HG03460 (cell line): ENCODE measurements at regions not wholly inside any gene's neighbourhood (a gene's known extent, or its start where the extent isn't known, plus 50 kb on each side); places are given as distances from the start of the nearest gene placed in this dataset.
"Not testable (repeated sequence)": the region's sequence is repeated elsewhere in the genome, so short reads cannot be mapped to it uniquely, and the experiment has no call there.

Experiments
- ATAC-seq: cut with Tn5 transposase; IDR thresholded peaks from one replicate; pipeline ENCODE4 v1.9.1; 2021; ENCODE audit not compliant: unreplicated experiment

GRCh38 chr5:23103566-23103965 is 250.4 kb upstream of the CDH12 start:
- no peak for ATAC-seq

- not testable (repeated sequence) for ATAC-seq
These were observed 242.3 kb upstream of the CDH12 start for GRCh38 chr5:23095418-23095817.

- ATAC-seq = no peak
These were observed 236.1 kb upstream of the CDH12 start for GRCh38 chr5:23089286-23089685.

- ATAC-seq = peak; percentile 84
These were observed 231.7 kb upstream of the CDH12 start for GRCh38 chr5:23084815-23085214.

GRCh38 chr5:23072179-23072578 is 219.0 kb upstream of the CDH12 start:
- no peak for ATAC-seq

- no peak for ATAC-seq
These were observed 218.5 kb upstream of the CDH12 start for GRCh38 chr5:23071682-23072081.

GRCh38 chr5:23064710-23065109 is 211.6 kb upstream of the CDH12 start:
- no peak for ATAC-seq

- no peak for ATAC-seq
These were observed 200.7 kb upstream of the CDH12 start for GRCh38 chr5:23053846-23054245.

- no peak for ATAC-seq
These were observed 189.1 kb upstream of the CDH12 start for GRCh38 chr5:23042226-23042625.

- no peak for ATAC-seq
These were observed 182.5 kb upstream of the CDH12 start for GRCh38 chr5:23035555-23036090.

- no peak for ATAC-seq
These were observed 180.7 kb upstream of the CDH12 start for GRCh38 chr5:23033864-23034263.

GRCh38 chr5:23029290-23029689 is 176.1 kb upstream of the CDH12 start:
- no peak for ATAC-seq

GRCh38 chr5:23028445-23029021 is 175.4 kb upstream of the CDH12 start:
- ATAC-seq = no peak

- no peak for ATAC-seq
These were observed 174.7 kb upstream of the CDH12 start for GRCh38 chr5:23027830-23028229.

GRCh38 chr5:23027331-23027730 is 174.2 kb upstream of the CDH12 start:
- no peak for ATAC-seq

- ATAC-seq = no peak
These were observed 173.4 kb upstream of the CDH12 start for GRCh38 chr5:23026252-23027170.

- no peak for ATAC-seq
These were observed 172.6 kb upstream of the CDH12 start for GRCh38 chr5:23025629-23026233.

- no peak for ATAC-seq
These were observed 171.3 kb upstream of the CDH12 start for GRCh38 chr5:23024470-23024869.

GRCh38 chr5:23014825-23015224 is 161.7 kb upstream of the CDH12 start:
- ATAC-seq = no peak

GRCh38 chr5:23014266-23014665 is 161.1 kb upstream of the CDH12 start:
- no peak for ATAC-seq

- ATAC-seq = no peak
These were observed 160.4 kb upstream of the CDH12 start for GRCh38 chr5:23013395-23013998.
